ENCODE measurements at regions not wholly inside any gene's neighbourhood (a gene's known extent, or its start where the extent isn't known, plus 50 kb on each side); places are given as distances from the start of the nearest gene placed in this dataset.

DNA sequence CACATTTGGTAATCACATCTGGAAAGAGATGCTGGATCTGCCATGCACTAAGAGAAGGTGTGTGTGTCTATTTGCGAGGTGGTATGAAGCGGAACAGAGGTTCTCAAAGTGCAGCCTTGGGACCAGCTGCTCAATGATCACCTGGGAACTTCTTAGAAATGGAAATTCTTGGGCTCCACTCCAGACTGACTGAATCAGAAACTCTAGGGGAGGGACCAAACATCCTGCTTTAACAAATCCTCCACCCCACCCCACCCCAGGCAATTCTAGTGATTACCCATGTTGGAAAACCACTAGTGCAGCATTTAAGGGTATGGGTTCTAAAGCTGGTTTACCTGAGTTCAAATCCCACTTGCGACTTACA is 143.9 kb upstream of the JUN start:
- H3K9me3 ChIP-seq: no peaks in the 10 kb centered on the region
- H3K27ac ChIP-seq: no peak overlapping the region
- H3K27me3 ChIP-seq: no peaks in the 10 kb centered on the region
- no peak for TF ChIP-seq POLR2A (IDR thresholded peaks at IDR 0.05)
- peaks cover 0 to 6% (median under 1%) of the 10 kb centered on the region in 3 donors for H3K4me1 ChIP-seq
- 88 to 100% methylated on average over 1 to 3 of the region's 3 CpGs for WGBS, 2 donors (ENCODE audit: low coverage in 1 of 2)
- H3K36me3 ChIP-seq: no peaks in the 10 kb centered on the region
- no peak overlapping the region for H3K4me3 ChIP-seq
- ATAC-seq: no peak

- Histone ChIP-seq H3K9me3 (no peaks in the 10 kb centered on the region), H3K4me1 (peaks cover 0 to 6% (median 0%) of the 10 kb centered on the region in 3 donors), H3K36me3 (no peaks in the 10 kb centered on the region), H3K27ac (no peak overlapping the region), H3K4me3 (no peak overlapping the region), H3K27me3 (no peaks in the 10 kb centered on the region)
- TF ChIP-seq POLR2A (IDR thresholded peaks at IDR 0.05) (no peak), POLR2AphosphoS5 (IDR thresholded peaks at IDR 0.05) (no peak), EP300 (IDR thresholded peaks at IDR 0.05) (no peak)
- TF ChIP-seq, protein P1, sequence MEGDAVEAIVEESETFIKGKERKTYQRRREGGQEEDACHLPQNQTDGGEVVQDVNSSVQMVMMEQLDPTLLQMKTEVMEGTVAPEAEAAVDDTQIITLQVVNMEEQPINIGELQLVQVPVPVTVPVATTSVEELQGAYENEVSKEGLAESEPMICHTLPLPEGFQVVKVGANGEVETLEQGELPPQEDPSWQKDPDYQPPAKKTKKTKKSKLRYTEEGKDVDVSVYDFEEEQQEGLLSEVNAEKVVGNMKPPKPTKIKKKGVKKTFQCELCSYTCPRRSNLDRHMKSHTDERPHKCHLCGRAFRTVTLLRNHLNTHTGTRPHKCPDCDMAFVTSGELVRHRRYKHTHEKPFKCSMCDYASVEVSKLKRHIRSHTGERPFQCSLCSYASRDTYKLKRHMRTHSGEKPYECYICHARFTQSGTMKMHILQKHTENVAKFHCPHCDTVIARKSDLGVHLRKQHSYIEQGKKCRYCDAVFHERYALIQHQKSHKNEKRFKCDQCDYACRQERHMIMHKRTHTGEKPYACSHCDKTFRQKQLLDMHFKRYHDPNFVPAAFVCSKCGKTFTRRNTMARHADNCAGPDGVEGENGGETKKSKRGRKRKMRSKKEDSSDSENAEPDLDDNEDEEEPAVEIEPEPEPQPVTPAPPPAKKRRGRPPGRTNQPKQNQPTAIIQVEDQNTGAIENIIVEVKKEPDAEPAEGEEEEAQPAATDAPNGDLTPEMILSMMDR (IDR thresholded peaks at IDR 0.05): no peak
- ATAC-seq: no peak
- WGBS, 2 donors (ENCODE audit: low coverage in 1 of 2): 88 to 92% methylated on average over 4 to 5 of the region's 6 CpGs
Measured at GRCh38 chr1:58928514-58928913, 144.7 kb upstream of the JUN start.

GRCh38 chr1:58929671-58930325 is 146.0 kb upstream of the JUN start:
- TF ChIP-seq POLR2A (IDR thresholded peaks at IDR 0.05) (no peak), POLR2AphosphoS5 (IDR thresholded peaks at IDR 0.05) (no peak), EP300 (IDR thresholded peaks at IDR 0.05) (no peak)
- TF ChIP-seq, protein P1 (IDR thresholded peaks at IDR 0.05): no peak
- peaks cover 0 to 6% (median 0%) of the 10 kb centered on the region in 3 donors for H3K4me1 ChIP-seq
- no peak overlapping the region for H3K27ac ChIP-seq
- no peaks in the 10 kb centered on the region for H3K36me3 ChIP-seq
- H3K4me3 ChIP-seq: no peak overlapping the region
- H3K9me3 ChIP-seq: no peaks in the 10 kb centered on the region
- 86% methylated on average over 2 to 5 of the region's 11 CpGs for WGBS, 2 donors (ENCODE audit: low coverage in 1 of 2)
- no peaks in the 10 kb centered on the region for H3K27me3 ChIP-seq
- ATAC-seq: no peak

DNA sequence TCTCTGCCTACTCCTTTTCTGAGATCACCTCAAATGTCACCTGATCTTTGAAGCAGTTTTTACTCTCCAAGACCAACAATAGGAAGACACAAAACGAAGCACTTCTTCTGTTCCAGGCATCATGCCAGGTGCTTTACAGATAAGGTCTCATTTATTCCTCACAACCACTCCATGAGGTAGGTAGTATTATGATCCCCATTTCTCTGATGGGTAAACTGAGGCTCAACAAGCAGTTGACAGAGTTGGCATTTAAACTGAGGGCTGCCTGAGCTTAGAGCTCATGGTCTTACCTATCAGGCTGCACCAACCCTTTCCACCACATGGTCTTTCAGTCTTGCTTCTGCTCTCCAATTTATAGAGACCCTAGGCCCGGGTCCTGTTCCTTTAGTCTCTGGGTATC is 147.2 kb upstream of the JUN start:
- no peak for ATAC-seq
- Histone ChIP-seq H3K4me3 (no peak overlapping the region), H3K4me1 (peaks cover 0 to 6% (median 0%) of the 10 kb centered on the region in 3 donors), H3K27me3 (no peaks in the 10 kb centered on the region), H3K27ac (no peak overlapping the region), H3K9me3 (no peaks in the 10 kb centered on the region), H3K36me3 (no peaks in the 10 kb centered on the region)
- WGBS, 2 donors (ENCODE audit: low coverage in 1 of 2): 74 to 83% methylated on average over 1 to 2 of the region's 2 CpGs
- TF ChIP-seq, protein P1 (IDR thresholded peaks at IDR 0.05): no peak
- no peak for TF ChIP-seq EP300 (IDR thresholded peaks at IDR 0.05)
- no peak for TF ChIP-seq POLR2AphosphoS5 (IDR thresholded peaks at IDR 0.05)
- TF ChIP-seq POLR2A (IDR thresholded peaks at IDR 0.05): no peak

DNA sequence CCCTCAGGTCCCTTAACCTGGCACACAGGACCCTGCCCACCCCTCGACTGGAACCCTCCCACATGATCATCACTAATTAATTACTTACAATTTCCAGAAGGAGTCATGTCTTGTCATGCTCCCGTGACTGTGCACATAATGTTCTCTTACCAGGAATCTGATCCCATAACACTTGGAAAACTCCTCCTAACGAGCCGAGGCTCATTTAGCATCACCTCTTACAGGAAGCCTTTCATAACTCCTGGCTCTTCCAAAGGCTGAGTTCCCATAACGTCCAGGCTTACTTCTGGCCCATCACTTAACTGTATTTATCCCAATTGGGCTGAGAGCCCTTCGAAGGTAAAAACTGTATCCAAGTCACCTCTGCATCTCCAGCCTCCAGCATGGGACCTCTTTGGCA is 147.9 kb upstream of the JUN start:
- Histone ChIP-seq H3K36me3 (no peaks in the 10 kb centered on the region), H3K27me3 (no peaks in the 10 kb centered on the region), H3K4me3 (no peak overlapping the region), H3K4me1 (peaks cover 0 to 6% (median 0%) of the 10 kb centered on the region in 3 donors), H3K27ac (no peak overlapping the region), H3K9me3 (no peaks in the 10 kb centered on the region)
- 72 to 91% methylated on average over 3 to 6 of the region's 6 CpGs for WGBS, 2 donors (ENCODE audit: low coverage in 1 of 2)
- no peak for ATAC-seq
- TF ChIP-seq, protein P1 (IDR thresholded peaks at IDR 0.05): no peak
- TF ChIP-seq POLR2A (IDR thresholded peaks at IDR 0.05) (no peak), EP300 (IDR thresholded peaks at IDR 0.05) (no peak), POLR2AphosphoS5 (IDR thresholded peaks at IDR 0.05) (no peak)
